DMS153 (cell line): ENCODE measurements at regions not wholly inside any gene's neighbourhood (a gene's known extent, or its start where the extent isn't known, plus 50 kb on each side); places are given as distances from the start of the nearest gene placed in this dataset.

Source experiments
- DNase-seq: peaks from one replicate; lab custom pipeline; 2025; lab: John Stamatoyannopoulos, UW

DNA sequence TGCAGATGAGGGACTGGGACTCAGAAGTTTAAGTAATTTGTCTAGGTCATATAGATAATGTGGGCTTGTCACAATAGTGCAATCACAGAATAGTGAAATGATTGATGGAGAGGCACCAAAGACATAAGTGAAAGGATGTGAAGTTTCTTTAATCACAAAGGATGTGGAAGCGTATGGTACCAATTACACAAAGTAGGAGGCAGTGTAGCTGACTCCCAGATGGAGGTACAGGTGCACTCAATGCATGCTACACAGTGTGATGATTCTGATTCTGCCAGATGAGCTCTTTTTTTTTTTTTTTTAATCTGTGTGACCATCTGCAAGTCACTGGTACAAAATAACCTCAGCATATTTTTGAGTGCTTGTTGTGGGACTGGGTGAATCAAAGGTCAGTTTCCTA, 411.3 kb downstream of the SPRY1 start:
- DNase-seq: no peak

DNA sequence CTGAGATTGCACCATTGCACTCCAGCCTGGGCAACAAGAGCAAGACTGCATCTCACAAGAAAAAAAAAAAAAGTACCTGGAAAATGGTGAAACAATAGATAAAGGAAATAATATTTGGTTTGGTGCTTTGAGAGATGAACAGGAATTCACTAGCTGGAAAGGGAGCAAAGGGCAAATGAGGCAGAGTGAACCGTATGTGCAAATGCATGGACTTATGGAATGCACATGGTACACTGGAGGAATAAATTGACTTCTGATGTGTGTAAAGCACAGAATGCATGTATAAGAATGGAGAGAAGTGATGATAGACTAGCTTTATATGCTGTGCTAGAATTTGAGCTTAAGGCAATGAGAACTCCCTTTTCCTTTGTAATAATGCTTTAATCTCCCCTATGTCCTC, 413.3 kb downstream of the SPRY1 start:
- no peak for DNase-seq

DNA sequence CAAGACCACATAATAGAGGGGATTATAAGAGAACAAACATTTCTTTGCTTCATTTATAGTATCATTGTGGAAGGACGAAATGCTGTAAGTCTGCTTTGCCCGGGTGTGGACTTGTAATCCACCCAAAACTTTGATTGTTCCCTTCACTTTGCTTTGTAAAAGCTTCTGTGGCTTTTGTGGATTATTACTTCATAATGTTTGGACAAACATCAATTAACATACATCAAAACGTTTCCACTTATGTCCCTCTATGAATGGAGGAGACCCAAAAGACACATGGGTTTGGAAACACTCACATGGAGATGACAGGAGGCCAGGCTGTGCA, 415.4 kb downstream of the SPRY1 start:
- peak; percentile 60 for DNase-seq

DNA sequence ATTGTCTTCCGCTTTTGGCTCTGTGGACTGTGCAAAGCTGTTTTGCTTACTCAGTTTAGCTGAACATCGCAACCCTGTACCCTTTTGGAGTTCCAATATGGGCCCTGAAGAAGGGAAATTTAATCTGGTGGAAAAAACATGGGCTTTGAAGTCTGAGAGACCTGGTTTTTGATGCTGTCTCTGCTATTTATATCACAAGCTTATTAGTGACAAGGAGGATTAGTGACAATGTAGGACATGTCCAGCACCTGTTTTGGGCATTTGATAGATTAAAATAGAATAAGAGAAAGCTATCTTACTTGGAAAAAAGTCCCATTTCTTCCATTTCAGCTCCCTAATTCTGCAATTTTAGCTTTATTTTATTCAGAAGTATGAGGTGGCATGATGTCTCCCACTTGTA, 417.3 kb downstream of the SPRY1 start:
- no peak for DNase-seq

DNA sequence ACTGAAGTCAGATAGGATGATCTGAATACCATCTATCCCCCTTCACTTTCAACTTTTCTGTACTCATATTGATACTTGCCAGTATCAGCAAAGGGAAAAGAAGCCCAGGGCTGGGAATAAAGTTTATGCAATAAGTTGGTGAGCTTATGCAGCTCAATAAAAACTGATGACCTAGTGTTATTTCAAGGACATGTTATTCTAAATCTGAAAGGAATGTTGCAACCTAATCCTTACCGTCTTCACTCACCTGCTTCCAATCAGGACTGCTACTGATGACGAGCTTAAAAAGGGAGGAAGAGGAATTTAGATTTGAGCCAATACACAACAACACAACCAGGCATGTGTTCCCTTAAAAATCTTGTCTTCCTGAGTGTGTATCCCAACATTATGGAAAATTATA, 419.9 kb downstream of the SPRY1 start:
- DNase-seq: no peak

DNA sequence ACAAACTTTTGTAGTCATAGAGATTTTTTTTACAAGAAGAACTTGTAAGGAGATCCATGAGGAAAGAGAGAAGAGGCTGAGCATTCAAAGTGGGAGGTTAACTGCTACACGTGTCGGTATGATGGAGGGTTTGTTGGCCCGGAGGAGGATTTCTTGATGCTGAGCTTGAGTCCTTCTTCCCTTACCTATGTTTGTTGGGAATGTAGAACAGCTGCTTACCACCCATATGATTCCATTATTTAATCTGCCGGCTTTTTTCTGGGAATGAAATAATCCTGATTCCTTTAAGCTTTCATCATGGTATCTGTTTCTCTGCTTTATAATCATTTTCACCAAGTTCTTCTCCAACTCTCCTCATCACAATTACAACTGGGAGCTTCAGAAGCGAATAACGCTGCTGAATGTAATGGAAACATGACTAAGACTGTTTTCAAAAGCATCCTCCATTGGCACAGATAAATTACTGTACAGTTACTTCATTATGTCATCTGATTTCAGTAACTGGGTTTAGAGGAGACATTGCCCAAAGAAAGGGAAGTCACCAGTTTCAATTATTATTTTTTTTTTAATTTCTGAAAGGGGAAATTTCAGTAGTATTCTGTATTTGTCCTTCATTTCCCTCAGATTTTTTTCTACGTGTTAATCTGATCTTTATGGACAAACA, 420.6 kb downstream of the SPRY1 start:
- no peak for DNase-seq

DNA sequence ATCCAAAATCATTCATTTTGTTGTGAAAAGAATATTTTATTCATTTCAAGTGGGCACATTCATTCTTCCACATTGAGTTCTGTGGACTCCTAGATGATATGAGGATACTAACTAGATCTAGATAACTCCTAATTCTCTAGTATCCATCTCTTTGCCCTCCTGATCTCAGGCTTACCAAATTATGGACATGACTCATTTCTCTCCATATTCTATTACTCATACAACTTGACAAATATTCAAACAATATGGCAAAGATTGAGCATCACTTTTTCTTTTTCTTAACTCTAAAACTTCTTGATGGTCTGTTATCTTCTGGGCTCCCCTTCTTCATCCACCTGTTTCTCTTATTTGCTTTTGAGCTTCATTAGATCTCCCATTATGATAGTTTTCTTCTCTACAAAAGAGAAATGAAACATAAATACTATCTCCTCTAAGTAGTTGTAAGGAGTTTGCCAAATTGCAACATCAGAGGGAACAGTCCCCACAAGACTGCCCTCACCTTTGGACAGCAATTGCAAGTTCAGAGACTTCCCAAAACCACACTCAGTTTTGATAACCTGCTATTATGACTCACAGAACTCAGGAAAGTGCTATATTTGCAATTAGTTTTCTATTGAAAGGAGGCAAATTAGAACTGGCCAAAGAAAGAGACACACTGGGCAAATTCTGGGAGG, 422.9 kb downstream of the SPRY1 start:
- DNase-seq: no peak

DNA sequence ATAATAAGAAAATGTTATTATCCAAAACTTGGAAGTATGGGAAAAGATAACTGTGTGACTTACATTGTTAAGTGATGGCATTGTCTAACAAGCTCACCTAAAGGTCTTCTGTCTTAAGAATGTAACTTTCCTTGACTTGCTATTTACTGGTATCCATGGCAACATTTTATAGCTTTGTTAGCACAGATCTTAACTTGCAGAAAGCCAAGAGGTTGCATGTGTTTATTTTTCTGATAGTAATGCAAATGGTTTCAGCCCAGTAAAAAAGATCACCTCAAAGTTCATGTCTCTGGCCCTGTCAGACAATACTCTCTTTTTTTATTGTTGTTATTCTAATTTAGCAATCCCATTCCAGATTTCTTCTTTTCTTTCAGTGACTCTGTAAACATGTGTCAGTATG, 425.3 kb downstream of the SPRY1 start:
- DNase-seq: no peak

DNA sequence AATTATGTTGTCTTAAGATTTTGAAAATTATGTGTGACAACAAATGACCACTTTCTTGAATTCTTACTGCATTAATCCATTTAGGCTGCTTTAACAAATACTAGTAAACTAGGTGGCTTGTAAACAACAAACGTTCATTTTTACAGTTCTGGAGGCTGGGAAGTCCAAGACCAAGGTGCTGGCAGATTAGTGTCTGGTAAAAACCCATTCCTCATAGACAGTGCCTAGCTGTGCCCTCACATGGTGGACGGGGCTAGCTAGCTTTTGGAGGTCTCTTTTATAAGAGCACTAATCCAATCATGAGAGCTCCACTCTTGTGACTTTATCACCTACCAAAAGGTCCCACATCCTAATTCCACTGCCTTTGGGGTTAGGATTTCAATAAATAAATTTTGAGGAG, 425.8 kb downstream of the SPRY1 start:
- no peak for DNase-seq

DNA sequence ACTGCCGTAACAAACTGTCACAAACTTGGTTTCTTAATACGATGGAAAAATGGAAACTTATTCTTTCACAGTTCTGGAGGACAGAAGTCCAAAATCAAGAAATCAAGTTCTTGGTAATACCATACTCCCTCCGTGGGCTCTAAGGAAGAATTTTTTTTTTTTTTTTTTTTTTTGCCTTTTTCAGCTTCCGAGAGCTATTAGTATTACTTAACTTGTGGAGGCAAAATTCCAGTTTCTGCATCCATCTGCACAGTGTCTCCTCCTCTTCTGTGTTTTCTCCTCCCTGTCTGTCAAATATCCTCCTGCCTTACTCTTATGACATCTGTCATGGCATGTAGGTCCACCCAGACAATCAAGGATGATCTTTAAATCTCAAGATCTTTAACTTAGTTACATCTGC, 426.6 kb downstream of the SPRY1 start:
- DNase-seq: no peak

DNA sequence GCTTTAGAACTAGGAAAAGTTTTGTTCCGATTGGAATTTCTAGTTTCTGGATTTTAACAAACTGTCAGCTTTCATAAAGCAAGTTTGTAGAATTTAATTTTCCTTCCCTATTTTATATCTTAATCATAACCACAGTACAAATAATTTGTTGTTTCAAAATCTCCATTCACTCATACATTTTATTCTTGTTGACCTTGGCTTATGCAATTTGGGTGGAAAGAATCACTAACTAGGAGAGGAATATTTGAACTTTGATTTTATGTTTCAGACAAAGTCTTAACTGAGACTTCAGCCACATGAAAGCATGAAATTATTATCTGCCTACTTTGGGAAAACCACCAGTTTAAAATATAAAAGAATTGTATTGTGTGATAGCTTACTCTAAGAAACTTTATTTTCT, 427.9 kb downstream of the SPRY1 start:
- DNase-seq: no peak

DNA sequence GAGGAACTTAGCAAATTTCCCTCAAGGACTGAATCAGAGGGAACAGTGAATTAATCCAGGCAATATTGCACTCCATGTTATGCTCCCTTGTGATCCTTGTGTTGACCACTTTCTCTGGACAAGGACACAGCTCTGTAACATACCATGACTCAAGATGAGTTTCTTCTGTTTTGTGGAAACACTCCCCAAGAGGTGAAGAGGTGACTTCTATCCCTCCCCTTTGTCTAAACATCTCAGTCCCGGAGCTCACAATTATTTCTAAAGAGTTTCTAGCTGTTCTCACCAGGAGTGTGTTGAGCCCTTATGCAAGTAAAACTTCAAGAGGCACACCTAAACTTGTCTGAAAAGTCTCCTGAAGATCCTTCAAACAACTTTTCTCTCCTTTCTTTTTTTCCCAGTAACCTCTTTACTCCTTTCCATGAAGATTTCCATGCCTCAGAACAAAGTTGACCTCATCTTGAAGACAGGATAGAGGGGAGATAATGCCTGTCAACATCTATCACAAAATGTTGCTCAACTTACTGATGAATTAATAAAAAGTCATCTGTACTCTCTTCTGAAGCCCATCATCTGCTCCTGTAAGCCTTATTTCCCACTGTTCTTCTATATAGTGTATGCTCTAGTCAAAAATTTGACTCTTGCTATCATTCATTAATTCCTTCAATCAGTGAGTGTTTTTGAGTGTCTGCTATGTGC, 429.1 kb downstream of the SPRY1 start:
- DNase-seq: no peak

DNA sequence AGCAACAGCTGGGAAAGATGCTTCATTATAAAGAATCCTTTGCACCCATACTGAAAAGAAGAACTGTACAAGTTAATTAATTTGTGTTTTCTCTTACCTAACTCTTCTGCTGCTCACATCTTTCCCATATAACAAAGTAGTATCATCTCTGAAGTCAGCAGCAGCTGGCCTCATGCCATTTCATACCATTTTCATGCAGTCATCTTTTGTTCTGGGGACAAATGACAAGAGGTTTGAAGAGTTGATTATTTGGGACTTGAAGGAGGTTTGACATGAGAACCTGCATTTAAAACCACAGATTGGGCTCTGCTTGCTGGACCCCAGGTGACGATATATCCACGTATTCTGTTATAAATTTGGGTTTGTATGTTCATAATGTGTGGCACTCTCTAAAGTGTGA, 430.3 kb downstream of the SPRY1 start:
- DNase-seq: no peak

DNA sequence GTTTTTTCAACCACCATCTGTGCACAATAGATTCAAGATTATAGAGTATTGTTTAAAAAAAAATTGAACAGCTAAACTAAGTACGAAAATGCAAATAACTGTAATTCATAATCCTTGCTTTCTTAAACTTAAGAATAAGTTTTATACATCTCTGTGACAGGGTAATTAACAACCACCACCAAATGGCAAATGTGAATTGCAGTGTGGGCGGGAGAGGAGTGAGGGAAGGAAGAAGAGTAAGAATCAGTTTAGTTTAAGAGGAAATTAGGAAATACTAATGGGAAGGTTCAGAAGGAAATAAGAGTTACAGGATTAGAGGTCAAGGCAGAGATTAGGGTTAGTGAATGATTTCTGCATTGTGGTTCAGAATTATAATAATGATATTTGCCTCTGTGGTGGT, 430.9 kb downstream of the SPRY1 start:
- DNase-seq: no peak

DNA sequence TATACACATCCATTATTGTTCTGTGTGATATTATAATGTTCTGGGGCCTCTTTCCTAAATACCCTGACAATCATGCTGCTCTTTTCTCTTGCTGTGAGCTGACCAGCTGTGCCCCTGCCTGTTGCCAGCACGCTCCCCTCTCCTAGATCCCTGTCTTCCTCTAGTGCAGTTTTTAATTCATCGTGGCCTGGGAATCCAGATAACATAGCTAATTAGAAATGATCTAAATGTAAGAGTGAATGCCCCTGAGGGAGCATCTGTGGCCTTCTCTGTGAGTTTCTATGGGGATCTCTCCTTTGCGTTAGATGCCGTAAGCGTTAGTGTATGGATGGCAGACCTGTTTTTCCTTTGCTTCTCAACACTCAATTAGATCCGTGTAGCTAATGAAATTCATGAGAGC, 434.3 kb downstream of the SPRY1 start:
- DNase-seq: no peak

DNA sequence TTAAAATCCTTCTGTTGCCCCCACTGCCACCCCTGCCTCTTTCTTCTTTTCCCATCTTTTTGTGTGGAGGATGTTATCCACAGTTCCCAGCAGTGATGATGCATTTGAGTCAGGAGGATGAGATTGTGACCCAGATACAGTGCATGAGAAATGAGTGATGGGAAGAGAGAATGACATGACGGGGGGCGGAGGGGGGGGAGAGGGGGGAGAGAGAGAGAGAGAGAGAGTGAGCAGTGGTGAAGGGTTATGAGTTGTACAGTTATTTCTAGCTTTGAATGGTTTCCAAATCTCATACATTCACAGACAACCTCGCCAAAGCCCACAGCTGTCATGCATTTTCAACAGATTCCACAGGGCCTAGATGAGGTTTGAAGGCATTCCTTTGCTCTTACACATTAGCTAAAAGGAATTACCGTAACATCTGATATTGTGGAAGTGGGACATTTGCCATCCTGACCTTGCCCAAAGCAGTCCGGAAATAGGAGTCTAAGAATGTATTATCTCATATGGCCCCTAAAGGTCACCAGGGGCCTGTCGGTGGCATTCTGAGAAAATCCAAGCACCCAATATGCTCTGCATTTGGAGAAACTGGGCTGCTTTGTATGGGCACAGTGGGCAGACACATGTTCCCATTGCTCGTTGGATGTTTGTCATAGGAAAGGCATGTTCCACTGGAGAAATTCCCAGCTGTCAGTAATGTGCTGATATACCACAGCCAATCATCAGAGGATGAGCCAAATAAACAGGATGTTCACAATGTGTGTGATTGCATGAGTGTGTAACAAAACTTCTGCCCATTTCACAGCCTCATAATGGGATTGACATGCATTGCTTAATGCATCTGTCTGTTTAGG, 435.8 kb downstream of the SPRY1 start:
- DNase-seq: no peak

DNA sequence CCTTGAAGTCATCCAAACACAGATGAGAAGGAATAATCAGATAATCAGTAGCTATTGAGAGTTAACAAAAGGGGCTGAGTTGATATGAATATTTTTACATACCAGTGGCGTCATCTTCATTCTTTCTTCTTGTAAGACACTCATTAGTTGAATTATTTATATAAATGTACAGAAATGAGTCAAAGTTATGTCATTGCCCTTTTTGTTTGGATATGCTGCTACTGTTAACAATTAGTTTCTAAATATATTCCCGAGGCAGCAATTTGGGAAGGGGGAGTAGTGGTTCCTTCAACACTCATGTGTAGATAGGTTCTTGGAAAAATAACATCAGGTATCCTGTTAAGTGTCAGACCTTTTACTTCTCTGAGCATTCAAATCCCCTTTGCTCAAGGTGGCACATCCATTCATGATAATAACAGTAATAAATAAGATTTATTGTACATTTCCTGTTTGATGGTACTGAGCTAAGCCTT, 436.6 kb downstream of the SPRY1 start:
- DNase-seq: peak; percentile 32

DNA sequence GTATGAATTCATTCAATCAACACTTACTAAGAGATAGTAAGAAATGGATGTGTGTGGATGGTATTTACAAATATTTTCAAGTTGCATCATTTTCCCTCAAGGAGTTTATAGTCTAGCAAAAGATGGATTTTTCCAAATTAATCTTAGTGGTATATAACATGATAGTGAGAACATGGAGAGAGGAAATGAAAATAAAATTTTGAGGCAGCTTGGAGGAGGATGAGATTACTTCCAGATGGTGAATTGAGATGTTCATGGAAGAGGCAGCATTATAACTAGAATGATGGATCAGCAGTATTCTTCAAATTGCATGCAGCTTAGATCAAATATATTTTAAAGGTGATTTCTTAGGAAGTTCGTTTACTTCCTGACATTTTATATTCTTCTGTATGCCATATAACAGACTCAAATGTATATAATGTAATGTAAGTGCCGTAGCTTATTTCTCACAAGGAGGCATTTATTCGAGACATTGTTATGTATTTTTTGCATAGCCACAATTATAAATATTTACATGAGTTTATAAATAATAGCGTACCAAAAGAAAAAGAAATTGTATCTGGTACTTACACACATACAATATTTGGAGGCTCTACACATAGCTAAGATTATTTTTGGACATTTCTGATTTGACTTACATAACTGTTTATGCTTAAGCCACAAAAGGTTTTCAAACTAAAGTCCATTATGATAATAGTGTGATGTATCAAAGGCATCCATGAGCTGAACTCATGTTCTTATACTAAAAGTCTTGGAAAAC, 439.4 kb downstream of the SPRY1 start:
- no peak for DNase-seq

DNA sequence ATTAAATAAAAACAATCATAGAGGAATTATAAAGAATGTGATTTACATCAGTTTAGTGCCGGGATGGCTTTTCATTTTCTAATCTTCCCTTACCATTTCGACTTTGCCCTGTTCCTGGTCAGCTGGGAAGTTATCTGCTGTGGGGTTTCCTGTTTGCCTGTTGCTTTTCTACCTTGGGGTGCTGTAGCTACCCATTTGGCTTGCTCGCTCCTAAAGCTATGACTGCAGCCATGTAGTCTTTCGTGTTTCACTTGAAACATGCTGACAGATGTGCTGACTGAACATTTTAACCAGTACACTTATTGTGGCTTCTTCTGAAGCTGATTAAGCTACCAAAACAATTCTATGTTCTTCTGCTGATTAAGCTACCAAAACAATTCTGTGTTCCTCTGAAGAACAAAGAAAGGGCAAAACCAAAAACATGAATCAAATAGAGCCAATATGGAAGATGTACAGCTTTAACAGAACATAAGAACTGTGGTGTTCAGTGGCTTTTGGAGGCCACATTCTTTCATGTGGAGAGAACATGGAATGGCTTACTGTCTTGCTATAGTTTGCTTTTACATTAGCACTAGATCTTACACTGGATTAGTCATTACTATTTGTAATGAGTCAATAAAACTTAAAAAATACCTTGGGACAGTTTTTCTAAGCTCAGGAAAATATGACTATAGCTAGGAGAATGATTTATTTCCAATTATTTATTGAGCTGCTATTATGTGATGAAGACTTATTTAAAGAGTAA, 440.4 kb downstream of the SPRY1 start:
- DNase-seq: no peak

DNA sequence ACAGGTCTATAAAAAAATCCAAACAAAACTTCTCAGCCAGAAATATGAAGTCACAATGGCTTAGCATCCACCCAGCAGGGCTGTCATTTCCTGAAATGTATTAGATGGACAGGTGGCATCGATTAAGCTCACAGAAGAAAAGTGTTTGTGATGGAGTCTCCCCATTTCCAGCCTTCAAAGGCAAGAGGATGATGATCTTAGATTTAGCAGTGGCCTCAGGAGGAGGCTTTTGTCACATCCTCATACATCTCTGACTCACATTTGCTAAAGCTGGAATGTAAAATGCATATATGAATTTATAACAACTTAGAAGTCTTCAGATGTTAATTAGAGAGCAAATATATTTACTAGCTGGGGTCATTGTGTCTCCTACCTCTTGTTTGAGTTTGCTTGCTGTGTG, 441.9 kb downstream of the SPRY1 start:
- DNase-seq: no peak

DNA sequence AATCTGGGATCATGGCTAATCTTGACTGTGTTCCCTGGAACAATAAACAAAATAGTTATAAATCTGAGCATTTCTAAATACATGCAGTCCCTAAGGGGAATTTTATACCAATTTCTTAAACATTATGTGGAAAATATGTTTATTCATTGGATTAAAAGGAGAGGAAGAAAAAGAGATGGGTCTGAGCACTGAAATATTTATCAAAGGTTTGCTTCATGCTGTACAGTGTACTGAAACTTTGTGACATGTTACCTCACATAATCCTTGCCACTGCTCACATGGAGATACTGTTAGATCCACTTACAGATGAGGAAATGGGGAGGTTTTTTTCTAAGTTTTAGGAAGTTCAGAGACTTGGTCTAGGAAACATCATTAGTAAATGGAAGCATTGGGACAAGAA, 443.6 kb downstream of the SPRY1 start:
- DNase-seq: no peak
